ENCODE measurements at regions not wholly inside any gene's neighbourhood (a gene's known extent, or its start where the extent isn't known, plus 50 kb on each side); places are given as distances from the start of the nearest gene placed in this dataset.

- no peak for DNase-seq
These were observed 73.0 kb upstream of the TPM1 start for GRCh38 chr15:62969442-62970089.

- no peak for DNase-seq
These were observed 69.7 kb upstream of the TPM1 start for GRCh38 chr15:62972814-62973213.

- no peak for DNase-seq
These were observed 67.0 kb upstream of the TPM1 start for GRCh38 chr15:62975515-62975914.

GRCh38 chr15:62976301-62976881, 66.2 kb upstream of the TPM1 start:
- DNase-seq = no peak

GRCh38 chr15:62977952-62978811, 64.4 kb upstream of the TPM1 start:
- no peak for DNase-seq

GRCh38 chr15:62979252-62979651, 63.3 kb upstream of the TPM1 start:
- no peak for DNase-seq

GRCh38 chr15:62981071-62981470, 61.5 kb upstream of the TPM1 start:
- DNase-seq = no peak

- no peak for DNase-seq
These were observed 58.6 kb upstream of the TPM1 start for GRCh38 chr15:62983956-62984355.

GRCh38 chr15:62985768-62986167, 56.8 kb upstream of the TPM1 start:
- DNase-seq = no peak

- no peak for DNase-seq
These were observed 55.6 kb upstream of the TPM1 start for GRCh38 chr15:62986948-62987347.

GRCh38 chr15:62988701-62989100, 53.8 kb upstream of the TPM1 start:
- DNase-seq = no peak

- no peak for DNase-seq
These were observed 53.0 kb upstream of the TPM1 start for GRCh38 chr15:62989366-62990055.

GRCh38 chr15:62991698-62992097, 50.8 kb upstream of the TPM1 start:
- no peak for DNase-seq

- no peak for DNase-seq
These were observed 50.2 kb upstream of the TPM1 start for GRCh38 chr15:62992302-62992701.

Data from stimulated activated CD4-positive, alpha-beta T cell treated with anti-CD3 and anti-CD28 coated beads, Interleukin-2, amount 100 ng/mL, for 48 hours (primary cell).